Brain pericyte (primary cell): ENCODE measurements at regions not wholly inside any gene's neighbourhood (a gene's known extent, or its start where the extent isn't known, plus 50 kb on each side); places are given as distances from the start of the nearest gene placed in this dataset.
"Not testable (repeated sequence)": the region's sequence is repeated elsewhere in the genome, so short reads cannot be mapped to it uniquely, and the experiment has no call there.

Experiments used
- DNase-seq: peaks from one replicate; pipeline ENCODE4 v3.0.0-alpha.2; 2012; ENCODE audit warnings: low read depth, low spot score

DNA sequence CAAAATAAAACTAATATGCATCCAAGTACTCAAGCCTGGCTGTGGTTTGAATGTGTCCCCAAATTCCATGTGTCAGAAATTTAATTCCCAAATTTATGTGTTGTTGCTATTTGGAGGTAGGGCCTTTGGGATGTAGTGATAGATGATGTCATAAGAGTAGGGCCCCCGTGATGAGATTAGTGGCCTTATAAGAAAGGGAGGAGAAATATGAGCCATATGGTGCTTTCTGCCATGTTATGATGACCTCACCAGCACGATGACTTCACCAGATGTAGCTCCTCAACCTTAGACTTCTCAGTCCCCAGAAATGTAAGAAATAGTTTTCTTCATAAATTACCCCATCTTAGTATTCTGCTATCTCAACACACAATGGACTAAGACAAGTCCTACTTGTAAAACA, 2264.0 kb downstream of the ARAP2 start:
- DNase-seq, result no peak

DNA sequence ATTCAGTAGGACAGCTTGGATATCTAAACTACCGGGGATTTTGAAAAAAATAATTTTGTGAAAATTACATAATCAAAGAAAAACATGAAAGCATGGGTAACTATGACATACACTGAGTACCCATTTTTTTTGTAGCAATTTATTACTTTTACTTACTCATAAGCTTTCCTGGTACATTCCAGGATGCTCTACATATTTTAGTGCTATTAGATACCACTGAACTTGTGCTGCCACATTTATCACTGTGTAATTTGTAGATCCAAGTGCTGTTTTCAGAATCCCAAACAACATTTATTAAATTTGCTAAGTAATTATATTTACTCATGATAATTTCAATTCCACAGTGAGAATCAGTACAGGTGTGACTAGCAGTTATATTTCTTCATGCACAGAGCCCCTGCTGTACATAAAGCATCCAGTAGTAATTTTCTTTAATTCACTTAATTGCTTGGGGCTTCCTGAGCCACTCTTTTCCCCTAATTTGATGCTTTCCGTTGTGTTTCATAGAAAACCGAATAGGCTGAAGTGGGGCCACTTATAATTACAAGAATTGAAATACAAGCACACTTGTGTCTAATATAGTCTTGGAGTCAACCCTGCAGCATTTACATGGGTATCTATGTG, 2254.4 kb downstream of the ARAP2 start:
- DNase-seq, result no peak

DNA sequence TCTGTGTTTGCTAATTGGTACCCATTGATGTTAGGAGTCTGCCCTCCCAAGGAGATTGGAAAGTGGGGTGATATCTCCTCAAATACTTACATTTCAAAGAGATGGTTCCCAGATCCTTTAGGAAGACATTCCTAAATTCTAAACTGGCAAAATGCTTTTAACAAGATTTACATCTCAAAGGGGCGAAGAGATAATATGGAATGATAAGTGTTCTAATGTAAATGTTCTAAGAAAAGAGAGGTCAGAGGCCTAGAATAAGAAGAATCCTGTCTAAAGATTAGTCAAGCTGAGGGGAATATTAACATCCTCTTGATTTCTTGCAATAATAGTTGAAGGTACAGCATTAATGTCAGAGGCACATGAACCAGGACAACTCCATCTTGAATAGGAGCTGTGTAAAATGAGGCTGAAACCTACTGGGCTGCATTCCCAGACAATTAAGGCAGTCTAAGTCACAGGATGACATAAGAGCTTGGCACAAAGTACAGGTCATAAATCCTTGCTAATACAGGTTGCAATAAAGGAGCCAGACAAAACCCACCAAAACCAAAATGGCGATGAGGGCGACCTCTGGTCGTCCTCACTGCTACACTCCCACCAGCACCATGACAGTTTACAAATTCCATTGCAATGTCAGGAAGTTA, 2248.1 kb downstream of the ARAP2 start:
- DNase-seq, result no peak

DNA sequence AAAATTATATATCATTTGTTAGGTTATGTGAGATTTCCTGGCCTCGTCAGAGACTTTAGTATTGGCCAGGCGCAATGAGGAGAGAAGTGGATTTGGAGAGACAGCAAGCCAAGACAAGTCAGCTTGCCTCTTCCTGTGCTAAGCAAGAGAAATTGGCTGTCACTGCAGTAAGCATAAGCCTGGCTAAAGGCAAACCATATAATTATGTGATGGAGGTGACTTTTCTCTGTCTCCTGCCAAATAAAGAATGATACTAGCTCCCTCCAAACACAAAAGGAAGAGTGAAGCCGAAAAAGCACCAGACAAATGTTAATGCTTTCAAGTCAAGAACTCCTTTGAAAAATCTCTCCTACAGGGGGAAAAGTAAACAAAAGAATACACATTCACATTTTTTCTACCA, 2246.0 kb downstream of the ARAP2 start:
- DNase-seq, result no peak

DNA sequence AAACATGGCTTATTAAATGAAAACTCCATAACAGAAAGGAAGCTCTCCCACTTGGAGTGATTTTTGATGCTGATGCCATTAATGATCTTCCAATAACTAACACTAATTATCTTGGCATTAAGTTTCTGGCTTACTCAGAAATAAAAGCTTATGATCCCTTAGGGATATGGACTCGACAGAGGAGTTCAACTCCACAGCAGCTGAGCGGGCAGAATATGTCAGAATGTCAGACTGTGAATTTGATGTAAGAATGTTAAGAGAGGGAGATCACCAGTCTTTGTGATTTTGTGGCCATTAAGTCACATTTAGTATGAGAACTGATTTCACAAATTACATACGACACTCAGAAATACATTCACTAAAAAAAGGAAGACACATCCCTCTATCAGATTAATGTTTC, 2244.0 kb downstream of the ARAP2 start:
- DNase-seq, result no peak

DNA sequence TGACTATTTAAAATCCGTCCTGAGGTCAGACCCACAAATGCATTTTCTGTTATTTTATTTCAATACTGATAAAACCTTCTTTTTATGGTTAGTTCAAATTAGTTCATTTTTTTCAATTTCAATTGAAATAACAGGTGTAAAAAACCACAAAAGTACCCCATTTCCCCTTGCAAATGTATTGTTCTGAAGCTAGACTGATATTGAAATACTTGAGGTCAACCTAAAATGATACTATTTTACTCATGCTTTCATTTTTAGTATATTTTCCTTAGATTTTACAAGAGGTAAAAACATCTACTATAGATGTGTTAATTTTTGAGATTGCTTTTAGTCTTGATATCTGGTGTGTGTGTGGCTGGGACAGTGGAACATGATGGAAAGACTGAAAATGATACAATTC, 2237.8 kb downstream of the ARAP2 start:
- not testable (repeated sequence) for DNase-seq

DNA sequence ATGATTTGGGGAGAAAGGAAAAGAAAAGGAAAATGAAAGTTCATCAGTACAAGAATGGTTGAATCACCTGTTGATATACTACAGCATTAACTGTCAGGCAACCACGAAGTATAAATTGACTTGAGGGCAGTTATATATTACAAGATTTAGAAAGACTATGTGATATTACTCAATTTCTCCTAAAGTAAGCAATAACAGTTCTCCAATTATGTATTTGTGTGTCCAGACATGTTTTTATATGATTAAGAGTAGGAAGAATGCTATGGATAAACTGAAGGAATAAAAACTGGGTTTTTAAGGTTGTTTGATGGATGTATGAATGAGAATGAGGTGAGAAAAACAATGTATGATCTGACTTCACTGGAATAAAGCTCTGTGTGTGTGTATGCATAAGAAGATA, 2234.4 kb downstream of the ARAP2 start:
- no peak for DNase-seq

DNA sequence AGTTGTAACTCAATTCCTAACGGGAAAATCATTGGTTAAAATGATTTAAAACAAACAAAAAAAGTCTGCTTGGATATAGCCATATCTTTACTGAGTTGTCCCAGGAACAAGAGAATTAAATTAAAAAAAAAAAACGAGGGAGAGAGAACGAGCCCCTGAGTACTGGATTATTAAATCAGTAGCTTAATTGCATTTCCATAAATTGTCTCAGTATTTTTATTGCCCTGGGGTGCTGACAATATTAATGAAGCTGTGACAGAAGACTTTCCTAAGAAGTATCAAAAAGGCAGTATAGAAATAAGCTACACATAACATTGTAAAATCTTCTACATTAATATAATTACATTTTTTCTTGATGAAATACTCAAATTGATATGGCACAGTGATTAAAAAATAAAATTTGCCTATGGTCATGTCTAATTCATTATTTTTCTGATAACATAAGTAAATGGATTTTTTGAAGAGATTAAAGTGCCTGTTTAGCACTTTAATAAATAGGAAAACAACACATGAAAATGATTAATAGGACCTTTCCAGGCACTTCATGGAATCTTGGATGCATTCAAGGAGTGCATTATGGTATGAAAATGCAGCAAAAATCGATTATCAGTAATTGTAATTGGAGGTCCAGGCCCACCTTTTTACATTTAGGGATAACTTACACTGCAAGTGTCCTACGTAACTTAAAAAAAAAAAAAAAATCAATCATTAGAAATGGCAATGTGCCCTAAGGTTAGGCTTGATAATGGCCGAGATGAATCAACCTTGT, 2233.4 kb downstream of the ARAP2 start:
- no peak for DNase-seq

DNA sequence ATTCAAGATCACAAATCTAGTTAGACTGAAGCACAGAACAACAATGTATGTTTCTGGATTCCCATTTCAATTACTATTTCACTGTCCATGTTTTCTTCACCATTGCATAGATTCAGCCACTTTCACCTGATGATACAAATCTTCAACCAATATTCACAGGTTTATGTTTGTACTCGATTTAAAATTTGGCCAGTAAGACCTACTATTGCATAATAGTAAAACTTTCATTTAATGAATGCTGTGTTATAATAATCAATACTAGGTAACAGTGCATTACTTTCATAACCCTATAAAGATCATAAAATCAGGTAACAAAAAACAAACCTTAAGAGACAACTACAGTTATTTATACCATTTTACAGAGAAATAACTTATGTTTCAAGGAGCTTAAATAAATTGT, 2209.1 kb downstream of the ARAP2 start:
- no peak for DNase-seq

DNA sequence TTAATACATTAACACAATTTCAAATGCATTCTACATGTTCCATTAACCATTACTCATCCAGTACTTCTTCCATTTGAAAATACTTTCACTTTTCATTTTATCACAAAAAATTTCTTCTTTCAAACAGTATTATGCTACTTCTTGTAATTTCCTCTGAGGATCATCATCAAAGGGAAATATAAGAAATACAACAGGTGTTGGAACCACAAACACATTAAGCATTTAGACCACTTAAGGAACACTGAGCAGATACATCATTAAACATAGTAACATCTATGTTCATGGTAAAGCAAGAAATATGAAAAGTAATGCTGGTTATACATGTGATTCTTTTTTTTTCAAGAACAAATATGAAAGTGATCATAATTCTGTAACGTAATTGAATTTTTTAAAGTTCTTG, 2207.0 kb downstream of the ARAP2 start:
- no peak for DNase-seq

DNA sequence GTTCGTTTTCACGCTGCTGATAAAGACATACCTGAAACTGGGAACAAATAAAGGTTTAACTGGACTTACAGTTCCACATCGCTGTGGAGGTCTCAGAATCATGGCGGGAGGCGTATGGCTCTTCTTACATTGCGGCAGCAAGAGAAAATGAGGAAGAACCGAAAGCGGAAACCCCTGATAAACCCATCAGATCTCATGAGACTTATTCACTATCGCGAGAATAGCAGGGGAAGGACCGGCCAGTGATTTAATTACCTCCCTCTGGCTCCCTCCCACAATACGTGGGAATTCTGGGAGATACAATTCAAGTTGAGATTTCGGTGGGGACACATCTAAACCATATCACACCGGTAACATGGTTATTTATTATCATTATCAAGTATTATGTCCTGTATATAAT, 2204.5 kb downstream of the ARAP2 start:
- no peak for DNase-seq

DNA sequence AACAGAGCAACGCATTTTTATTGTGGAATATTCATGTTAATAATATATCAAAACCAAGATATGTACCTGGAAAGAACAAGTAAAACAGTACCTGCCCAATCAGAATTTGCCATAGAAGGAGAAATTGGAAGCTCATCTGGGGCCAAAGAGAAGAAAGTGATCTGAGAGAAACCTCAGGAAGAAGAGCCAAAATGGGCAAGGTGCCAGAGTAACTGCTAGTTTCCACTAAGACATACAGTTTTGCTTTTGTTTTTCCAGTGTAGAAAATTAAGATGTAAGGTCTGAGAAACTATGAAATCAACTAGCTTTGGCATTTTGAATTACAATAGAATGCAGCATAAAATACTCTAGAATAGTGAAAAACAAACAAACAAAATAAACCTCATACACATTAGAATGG, 2201.2 kb downstream of the ARAP2 start:
- DNase-seq, result no peak

DNA sequence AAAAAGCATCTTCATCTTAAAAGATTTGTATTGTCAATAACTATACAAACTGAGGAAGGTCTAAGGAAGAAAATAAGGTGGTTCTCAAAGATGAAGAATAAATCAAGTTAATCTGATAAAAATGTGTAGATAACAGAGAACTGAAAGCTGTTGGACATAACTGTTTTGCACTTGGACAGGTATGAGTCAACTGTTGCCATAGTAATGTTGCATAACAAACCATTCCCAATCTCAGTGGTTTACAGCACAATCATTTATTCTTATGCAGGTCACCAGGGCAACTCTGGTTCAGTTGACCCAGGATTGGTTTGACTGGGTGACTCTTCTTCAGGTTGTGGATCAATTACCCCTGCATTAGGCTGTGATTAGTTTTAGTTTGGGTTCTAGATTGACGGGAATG, 2197.7 kb downstream of the ARAP2 start:
- DNase-seq, result no peak

DNA sequence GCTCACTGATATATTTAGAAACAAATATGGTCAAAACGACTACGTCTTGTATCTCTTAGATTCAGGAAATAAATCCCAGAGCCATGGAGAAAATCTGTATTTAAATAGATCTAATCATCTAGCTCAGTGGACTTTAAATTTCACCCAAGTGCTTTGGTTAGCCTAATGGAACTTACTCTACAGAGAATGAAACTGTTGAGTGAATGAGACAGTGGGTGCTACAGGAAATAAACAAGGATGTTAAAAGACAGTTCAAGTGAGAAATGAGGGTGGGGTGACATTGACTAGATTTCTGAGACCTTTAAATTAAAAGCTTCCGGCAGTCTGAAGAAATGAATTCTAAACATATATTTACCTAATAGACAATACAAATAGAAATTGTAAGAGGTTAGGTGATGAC, 2197.0 kb downstream of the ARAP2 start:
- DNase-seq, result no peak

DNA sequence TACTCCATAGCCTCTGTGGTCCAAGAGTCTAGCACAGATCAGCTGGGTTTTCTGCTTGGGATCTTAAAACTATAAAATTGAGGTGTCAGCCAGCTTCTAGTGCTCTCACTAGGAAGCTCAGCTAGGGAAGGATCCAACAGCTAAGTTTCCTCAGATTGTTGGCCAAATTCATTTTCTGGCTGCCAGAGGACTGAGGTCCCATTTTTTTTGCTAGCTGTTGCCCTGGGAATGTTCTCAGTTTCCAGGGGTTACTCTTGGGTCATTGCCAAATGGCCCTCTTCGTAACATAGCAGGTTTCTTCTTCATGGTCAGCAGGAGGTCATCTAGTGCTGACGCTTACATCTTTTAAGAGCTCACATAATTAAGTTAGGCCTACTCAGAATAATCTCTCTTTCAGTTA, 2178.2 kb downstream of the ARAP2 start:
- no peak for DNase-seq

DNA sequence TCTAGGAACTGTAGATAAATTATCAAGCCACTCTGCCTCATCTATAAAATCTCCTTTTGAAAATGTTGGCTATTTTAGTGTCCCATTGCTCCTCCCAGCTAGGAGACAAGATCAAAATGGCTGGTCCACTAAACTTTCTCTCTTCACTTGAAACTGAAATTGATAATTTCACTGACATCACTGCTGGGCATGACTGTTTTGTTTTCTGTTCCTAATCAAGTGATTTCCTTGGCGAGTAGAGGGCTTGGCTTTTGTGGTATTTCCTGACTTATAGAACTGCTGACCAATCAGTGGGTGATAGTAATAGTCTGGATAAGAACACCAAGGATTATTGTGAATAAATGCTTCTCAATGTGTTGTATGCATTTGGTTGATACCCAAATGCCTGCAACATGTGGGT, 2152.9 kb downstream of the ARAP2 start:
- no peak for DNase-seq

DNA sequence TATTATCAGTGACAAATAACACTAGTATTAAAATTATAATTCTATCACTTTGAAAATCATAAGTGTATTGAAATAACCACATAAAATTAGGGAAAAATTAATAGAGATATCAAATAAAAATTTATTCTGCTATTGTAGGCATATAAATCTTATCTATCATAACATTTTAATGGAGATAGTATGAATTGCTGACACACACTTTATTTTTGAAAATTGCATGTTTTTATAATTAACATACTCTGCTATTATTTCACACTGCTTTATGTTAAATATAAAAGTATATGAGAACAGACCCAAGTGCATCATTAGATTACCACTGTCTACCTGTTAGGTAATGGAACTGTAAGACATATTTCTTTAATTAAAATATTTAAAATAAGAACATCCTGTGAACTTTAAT, 2150.2 kb downstream of the ARAP2 start:
- DNase-seq, result no peak

DNA sequence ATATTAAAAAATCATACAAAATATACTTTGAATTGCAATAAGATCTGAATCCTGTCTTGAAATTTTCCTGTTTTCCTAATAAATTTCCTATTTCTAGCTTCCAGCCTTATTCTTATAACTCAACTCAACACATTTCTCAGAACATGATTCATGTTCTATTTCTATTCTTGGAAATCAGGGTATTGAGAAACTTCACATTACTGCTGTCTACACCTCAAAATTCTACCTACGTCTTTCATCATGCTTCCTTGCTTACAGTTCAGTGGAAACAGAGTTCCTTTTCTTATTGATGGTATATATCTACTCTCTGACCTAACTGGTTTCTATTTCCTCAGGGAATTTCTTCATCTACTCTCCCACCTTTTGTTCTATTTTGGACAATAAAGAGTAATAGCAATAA, 2139.0 kb downstream of the ARAP2 start:
- no peak for DNase-seq

DNA sequence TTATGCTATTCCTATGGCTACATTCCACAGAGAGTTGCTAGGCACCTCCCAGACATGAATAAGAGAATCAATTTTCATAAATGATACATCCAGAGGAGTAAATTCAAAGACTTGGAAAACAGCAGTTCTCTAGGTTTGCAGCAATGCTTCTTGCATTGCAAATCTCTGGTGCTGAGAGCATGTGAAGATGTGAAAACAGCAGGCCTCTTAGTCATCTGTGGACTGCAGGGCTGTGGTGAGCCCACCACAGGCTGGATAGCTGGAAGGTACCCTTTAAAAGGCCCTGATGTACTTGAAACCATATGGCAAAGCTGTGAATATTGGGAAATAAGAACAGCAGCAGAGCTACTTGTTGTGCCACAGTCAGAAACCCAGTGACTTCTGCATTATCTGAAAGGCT, 2135.9 kb downstream of the ARAP2 start:
- peak; percentile 1 for DNase-seq

DNA sequence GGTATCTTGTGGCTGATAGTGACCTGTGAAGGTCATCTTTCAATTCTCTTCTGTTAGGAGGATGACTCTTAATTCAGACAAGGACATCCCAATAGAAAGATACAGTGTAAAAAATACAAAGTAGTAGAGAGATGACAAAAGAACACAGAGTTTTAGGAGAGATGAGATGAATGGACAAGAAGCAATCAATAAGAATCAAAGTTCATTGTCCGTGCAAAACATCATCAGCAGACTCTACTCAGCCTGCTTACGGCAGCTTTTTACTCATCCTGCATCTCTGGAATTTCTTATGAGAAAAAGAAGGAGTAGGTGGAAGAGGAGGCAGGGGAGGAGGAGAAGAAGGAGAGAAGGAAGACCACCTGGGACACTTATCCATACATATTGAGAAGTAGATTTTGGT, 2131.7 kb downstream of the ARAP2 start:
- no peak for DNase-seq

DNA sequence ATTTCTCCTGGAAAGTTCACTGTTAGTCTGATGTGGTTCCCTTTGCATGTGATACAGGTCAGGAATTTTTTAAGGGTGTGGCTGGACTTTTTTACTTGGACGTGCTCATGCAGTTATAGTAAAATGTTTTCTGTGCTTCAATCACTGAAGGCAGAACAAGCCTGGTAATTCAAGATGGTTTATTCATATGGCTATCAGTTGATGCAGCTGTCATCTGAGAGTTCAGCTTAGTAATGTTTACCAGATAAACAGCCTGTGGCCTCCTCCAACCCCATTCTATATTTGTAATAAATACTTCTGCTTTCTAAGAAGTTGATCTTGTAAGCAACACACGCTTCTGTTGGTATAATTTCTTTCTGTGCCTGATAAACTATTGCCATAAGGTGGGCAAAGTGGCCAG, 2105.9 kb downstream of the ARAP2 start:
- DNase-seq, result no peak

DNA sequence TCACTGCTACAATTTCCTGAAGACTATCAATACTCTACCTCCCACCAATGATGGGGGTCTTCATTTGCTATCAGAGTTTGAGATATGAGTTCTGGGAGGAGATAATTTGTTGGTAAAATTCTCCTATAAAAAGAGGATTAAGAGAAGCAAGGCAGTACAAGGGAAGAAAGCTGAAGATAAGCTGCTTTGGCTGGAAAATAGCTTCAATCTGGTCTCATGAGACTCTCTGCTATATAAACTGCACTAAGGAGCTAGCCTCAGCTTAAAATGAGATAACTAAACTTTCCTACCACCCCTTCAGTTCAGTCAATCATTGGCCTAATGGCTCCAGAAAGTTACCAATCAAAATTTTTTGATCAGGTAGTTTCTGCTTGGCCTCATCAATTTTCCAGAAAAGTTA, 2105.0 kb downstream of the ARAP2 start:
- no peak for DNase-seq

DNA sequence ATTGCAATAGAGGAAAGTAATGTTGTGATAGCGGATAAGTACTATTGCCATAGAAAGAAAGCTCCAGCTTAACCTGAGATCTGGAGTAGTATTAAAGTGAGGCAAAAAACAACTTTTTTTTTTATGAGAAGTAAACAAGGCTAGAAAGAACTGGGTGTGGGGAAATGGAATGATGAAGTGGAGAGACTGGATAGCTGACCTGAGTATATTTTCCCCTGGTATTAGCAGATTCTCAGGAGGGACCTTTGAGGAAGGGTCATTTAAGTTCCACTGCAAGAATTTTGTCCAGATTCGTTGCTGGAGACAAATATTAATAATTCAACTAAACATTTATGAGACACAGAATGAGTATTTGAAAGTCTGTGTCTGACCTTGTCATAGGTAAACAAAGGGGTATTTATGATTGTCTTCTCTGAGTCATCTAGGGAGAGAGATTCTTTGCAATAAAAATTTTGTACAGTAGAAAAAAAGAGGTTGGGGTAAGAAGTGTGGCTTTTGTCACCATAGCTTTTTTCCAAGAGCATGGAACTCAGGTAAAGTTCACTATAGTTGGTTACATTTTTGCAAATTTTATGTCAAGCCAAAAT, 2095.9 kb downstream of the ARAP2 start:
- DNase-seq, result no peak
